Stimulated activated CD4-positive, alpha-beta T cell treated with anti-CD3 and anti-CD28 coated beads, Interleukin-12 subunit alpha, Interleukin-12 subunit beta, amount 100 ng/mL, for 24 hours (primary cell): ENCODE measurements at regions not wholly inside any gene's neighbourhood (a gene's known extent, or its start where the extent isn't known, plus 50 kb on each side); places are given as distances from the start of the nearest gene placed in this dataset.
"Not testable (repeated sequence)": the region's sequence is repeated elsewhere in the genome, so short reads cannot be mapped to it uniquely, and the experiment has no call there.

Experiments
- DNase-seq, 2 experiments: peaks; one replicate each; pipeline ENCODE4 v3.0.0-alpha.2; 2020; ENCODE audit warnings: low read depth in 2 of 2

DNA sequence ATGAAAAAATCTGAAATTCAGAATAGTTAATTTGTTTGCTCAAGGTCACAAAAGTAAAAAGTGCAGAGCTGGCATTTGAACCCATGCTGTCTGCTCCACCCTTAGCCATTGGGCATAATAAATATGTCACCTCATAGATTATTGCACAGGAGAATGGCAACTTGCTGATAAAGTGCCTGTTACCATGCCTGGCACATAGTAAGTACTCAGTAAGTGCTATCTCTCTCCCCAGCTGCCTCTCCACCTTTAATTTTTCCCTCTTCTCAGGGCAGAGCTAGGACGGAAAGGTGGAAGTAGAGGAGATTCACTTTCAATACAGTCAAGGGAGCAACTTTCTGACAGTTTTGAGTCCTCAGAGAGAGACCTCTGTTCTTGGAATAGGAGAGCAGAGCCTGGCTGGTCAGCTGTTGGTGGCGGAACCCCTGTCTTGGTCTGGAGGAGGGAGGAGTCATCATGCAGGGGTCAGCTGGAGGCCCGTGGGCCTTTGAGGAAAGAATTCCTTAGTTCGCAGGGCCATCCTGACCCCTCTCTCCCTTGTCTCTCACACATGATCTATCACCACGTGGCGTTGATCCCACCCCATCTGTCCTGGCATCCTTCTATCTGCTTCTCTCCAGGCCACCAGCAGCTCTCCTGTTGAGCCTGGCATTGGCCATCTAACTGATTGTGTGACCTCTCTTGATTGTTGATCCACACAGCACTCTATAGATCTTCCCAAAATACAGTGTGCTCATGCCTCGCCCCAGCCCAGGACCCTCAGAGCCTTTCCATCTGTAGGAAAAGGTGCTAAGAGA lies 149.3 kb downstream of the RPLP1 start:
- DNase-seq: no peak

GRCh38 chr15:69602921-69603320 lies 150.3 kb downstream of the RPLP1 start:
- no peak for DNase-seq

DNA sequence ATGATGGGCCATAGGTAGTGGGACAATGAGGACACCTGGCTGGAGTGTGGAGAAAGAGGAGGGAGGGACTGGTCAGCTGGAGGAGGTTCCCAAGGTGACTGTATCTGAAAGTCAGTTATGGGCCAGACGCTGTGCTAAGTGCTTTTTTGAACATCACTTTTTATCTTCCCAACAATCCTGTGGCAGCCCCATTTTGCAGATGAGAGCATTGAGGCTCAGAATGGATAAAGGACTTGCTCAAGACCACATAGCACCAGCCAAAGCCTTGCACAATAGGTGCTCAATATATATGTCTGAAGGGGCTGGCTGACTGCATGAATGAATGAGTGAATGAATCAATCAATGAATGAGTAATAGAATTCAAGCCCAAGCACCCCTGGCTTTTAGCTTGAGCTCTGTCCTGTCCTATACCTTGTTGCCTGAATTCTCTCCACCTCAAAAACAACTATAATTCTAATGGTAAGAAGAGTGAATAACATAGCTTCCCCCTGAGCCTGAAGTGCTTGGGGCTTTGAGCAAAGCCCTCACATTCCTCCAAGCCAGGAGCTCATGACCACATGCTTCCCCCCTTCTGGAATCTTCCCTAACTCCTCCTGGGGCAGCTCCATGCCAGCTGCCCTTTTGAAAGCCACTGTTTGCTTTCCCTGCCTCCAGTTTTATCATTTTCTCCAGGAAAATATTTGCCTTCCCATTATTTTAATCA lies 150.9 kb downstream of the RPLP1 start:
- no peak for DNase-seq

DNA sequence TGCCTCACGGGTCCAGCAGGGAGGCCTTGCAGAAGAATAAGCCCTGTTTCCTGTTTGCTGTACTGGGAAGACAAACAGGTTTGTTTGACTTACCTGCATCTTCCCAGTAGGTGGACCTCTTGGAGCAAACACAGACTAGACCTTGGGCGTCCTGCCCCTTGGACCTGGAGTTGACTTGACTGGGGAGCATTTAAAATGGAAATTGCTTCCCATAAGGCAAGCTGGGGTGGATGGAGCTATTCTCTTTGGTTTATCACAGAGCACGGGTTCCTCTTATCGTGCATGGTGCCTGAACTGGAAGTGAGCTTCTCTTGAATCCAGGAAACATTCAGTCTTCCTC lies 151.4 kb downstream of the RPLP1 start:
- no peak for DNase-seq

- no peak for DNase-seq
Observed at GRCh38 chr15:69606144-69606543, 153.5 kb downstream of the RPLP1 start.

DNA sequence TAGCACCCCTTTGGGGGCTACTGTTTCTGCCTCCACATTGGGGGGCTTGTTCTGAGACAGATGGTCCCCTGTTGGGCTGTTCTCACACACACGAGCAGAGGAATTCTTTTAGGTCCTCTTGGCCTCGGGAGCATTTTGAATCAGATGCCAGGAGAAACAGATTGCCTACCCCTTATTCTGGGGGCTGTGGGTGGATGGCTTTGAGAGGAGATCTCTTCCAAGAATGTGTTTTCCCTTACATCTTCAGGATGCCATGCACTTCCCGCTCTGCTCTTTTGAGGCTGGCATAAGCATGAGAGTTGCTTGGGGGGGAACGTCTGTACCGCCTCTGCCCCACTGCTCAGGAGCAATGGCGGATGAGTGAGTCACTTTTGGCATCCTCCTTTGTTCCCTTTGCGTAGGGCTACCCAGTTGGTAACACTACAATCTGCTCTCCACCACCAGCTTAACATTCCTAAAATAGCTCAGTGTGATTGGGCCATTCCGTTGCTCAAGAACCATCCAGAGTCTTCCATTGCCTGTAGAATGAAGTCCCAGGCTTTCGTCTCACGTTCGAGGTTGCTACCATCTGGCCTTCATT lies 154.4 kb downstream of the RPLP1 start:
- DNase-seq: no peak

DNA sequence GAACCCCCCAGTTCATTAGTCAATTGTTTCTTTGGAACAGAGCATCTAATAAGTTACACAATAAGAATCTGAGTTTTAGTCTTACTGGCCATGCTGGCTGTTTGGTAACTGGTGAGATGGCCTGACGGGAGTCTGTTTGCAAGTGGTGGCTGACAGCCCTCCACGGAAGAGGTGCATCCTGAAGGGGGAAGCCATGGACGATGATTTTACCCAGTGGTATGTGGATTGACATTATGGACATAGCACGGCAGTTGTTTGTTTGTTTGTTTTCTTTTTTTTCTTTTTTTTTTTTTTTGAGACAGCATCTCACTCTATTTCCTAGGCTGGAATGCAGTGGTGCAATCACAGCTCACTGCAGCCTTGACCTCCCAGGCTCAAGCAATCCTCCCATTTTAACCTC lies 156.0 kb downstream of the RPLP1 start:
- no peak for DNase-seq

GRCh38 chr15:69609176-69609575 lies 156.6 kb downstream of the RPLP1 start:
- no peak for DNase-seq

DNA sequence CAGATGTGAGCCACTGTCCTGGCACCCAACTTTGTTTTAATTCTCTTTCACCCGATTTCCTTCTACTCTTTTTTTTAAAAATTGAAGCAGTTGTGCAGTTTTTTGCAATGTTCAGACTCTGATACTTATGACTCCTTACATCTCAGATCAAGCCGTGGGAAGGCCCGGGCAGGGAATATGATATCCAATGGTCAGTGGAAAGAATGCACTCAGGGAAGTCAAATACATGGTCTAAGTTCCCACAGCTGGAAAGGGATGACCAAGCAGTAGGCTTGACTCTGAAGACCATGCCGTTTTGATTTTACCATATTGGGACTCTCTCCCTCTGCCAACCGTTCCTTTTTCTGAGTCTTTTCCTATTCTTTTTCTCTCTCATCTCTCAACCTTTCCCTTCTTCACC lies 157.2 kb downstream of the RPLP1 start:
- DNase-seq: no peak

DNA sequence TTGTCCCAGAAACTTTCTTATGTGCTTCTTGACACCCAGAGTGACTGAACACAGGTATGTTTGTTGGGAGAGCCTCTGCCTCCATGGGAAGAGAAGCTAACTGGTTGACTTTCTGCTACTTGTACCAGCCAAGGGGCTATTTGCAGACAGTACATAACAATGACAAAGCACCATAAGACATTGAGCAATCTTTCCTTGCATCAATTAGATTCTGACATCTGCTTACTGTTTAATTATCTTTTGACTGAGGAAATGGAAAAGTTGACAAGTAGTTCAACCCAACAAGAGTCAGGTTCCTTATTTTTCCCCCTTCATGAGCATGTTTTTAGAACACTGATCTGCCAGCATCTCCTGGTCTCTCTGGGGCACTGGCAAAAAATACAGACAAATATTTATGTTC lies 157.7 kb downstream of the RPLP1 start:
- DNase-seq: no peak

- no peak for DNase-seq
Observed at GRCh38 chr15:69610858-69611257, 158.2 kb downstream of the RPLP1 start.

- DNase-seq: no peak
Observed at GRCh38 chr15:69612112-69612511, 159.5 kb downstream of the RPLP1 start.

DNA sequence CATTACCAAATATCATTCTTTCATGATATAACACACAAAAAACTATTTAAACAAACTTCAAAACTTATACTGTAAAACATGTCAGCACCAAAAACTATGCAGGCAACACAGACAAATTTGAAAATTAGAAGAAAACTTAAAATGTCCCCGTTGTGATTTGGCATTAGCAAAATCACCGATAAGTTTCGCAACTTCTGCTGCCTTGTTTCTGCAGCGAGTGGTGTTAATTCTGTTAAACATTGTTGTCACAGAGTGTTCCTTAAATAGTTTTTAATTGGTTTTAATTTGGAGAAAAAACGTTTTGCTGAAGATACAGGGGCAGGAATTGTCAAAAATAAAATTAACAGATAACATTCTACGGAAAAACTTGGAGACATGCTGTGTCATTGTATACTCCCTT lies 160.6 kb downstream of the RPLP1 start:
- no peak for DNase-seq

- no peak for DNase-seq
Observed at GRCh38 chr15:69613988-69614387, 161.4 kb downstream of the RPLP1 start.

- DNase-seq: no peak
Observed at GRCh38 chr15:69615736-69616135, 163.1 kb downstream of the RPLP1 start.

DNA sequence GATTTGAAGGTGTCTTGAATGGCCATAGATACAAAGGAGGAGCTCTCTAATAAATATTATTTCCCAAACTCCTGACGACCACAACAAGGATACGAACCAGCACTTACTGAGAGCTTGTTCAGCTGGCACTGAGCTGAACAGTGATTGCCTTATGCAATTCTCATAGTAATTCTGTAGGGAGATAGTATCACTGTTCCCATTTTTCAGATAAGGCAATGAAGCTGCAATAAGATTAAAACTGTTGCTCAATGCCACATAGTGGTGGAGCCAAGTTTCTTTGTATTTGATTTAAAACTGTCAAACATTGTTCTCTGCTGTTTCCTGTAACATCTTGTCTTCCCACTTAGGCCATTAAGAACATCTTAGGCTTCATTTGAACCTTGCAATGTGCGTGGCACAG lies 163.9 kb downstream of the RPLP1 start:
- DNase-seq: no peak

DNA sequence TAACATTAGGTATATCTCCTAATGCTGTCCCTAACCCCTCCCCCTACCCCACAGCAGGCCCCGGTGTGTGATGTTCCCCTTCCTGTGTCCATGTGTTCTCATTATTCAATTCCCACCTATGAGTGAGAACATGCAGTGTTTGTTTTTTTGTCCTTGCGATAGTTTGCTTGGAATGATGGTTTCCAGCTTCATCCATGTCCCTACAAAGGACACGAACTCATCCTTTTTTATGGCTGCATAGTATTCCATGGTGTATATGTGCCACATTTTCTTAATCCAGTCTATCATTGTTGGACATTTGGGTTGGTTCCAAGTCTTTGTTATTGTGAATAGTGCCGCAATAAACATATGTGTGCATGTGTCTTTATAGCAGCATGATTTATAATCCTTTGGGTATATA lies 164.5 kb downstream of the RPLP1 start:
- not testable (repeated sequence) for DNase-seq

GRCh38 chr15:69623392-69624154 lies 171.0 kb downstream of the RPLP1 start:
- no peak for DNase-seq

DNA sequence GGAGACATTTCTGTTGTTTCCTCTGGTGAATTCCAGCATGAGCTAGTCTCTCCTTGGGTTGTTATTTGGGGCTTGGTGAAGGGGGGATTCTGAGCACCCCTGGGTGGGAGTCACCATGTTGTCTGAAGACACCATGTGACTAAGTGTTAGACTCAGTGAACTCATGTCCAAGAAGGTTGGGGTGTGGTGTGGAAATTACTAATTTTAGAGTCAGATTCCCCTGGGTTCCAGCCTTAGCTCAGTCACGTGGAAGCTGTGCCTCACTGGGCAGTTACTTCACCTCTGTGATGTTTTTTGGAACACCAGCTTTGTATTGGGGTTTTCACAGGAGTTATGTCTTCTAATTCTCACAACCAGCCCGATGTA lies 171.5 kb downstream of the RPLP1 start:
- no peak for DNase-seq

- no peak for DNase-seq
Observed at GRCh38 chr15:69624816-69625215, 172.2 kb downstream of the RPLP1 start.

DNA sequence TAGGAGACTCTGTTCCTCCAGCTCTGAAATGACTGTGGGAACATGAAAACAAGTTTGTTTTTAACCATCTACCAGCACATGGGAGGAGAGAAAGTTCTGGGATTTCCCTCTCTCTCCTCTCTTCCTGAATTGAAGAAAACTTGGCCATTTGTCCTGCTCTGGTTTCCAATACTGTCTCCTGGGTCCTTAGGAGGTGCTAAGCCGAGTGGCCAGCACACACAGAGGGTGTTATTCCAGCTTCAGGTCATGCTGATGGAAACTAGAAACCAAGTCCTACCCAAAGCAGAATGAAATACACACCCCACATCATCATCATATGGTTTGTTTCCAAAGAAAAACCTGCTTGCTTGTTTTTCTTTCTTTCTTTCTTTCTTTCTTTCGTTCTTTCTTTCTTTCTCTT lies 172.7 kb downstream of the RPLP1 start:
- DNase-seq: no peak
